IMR-90 (cell line): ENCODE measurements at regions not wholly inside any gene's neighbourhood (a gene's known extent, or its start where the extent isn't known, plus 50 kb on each side); places are given as distances from the start of the nearest gene placed in this dataset.

Source experiments
- ATAC-seq: fragments of 200-7000 bp; cut with Tn5 transposase; 2 replicates; pipeline ENCODE4 v1.9.1; 2020; ENCODE audit warnings: low read depth, mild to moderate bottlenecking, moderate library complexity
- BruUV-seq: library from RNA; stranded (reverse); fragments of 400-500 nt; replicated peaks from 2 replicates; lab custom pipeline; 2021; lab: Mats Ljungman, UMichigan
- CTCF ChIA-PET: fragments of 300-600 bp; formaldehyde crosslinking; extraction: SDS; loops from one replicate; lab custom pipeline; 2021; ENCODE audit warnings: antibody characterized with exemption; lab: Yijun Ruan, JAX
- POLR2A ChIA-PET: fragments of 300-600 bp; sonication (Branson Sonifier 250); formaldehyde crosslinking; loops from one replicate; lab custom pipeline; 2022; ENCODE audit warnings: antibody characterized with exemption; ENCODE audit not compliant: unreplicated experiment; lab: Charles Lee
- DNase-seq: peaks from one replicate; pipeline ENCODE4 v3.0.0; 2013
- H2AFZ ChIP-seq: replicated peaks from 2 replicates; pipeline ENCODE3; 2013; ENCODE audit warnings: low read length, mild to moderate bottlenecking; ENCODE audit not compliant: poor library complexity
- H2AK5ac ChIP-seq: 2 replicates; pipeline ENCODE4 v1.6.1; 2013; ENCODE audit warnings: low read depth, low read length, inconsistent platforms
- H2AK9ac ChIP-seq: replicated peaks from 2 replicates; pipeline ENCODE3; 2013; ENCODE audit warnings: mild to moderate bottlenecking, low read depth, low read length, moderate library complexity; ENCODE audit not compliant: poor library complexity
- H2BK120ac ChIP-seq: 2 replicates; pipeline ENCODE4 v1.6.1; 2013; ENCODE audit warnings: low read depth, low read length, inconsistent platforms
- H2BK15ac ChIP-seq: 3 replicates; pipeline ENCODE4 v1.6.1; 2013; ENCODE audit warnings: low read depth, low read length, inconsistent platforms
- H2BK20ac ChIP-seq: 2 replicates; pipeline ENCODE4 v1.6.1; 2013; ENCODE audit warnings: low read depth, mild to moderate bottlenecking, inconsistent platforms, low read length, moderate library complexity
- H2BK5ac ChIP-seq: 2 replicates; pipeline ENCODE4 v1.6.1; 2013; ENCODE audit warnings: mild to moderate bottlenecking, low read depth, low read length, inconsistent platforms; ENCODE audit not compliant: poor library complexity, severe bottlenecking
- H3K14ac ChIP-seq: replicated peaks from 2 replicates; pipeline ENCODE4 v1.6.1; 2013; ENCODE audit warnings: low read depth, low read length, inconsistent platforms
- H3K18ac ChIP-seq: 2 replicates; pipeline ENCODE4 v1.6.1; 2013; ENCODE audit warnings: low read depth, low read length, control low read depth
- H3K23ac ChIP-seq: 2 replicates; pipeline ENCODE4 v1.6.1; 2013; ENCODE audit warnings: low read depth, low read length, inconsistent platforms
- H3K27ac ChIP-seq: 2 replicates; pipeline ENCODE4 v1.5.1; 2013; ENCODE audit warnings: mild to moderate bottlenecking, control low read depth, low read length; ENCODE audit not compliant: insufficient read depth
- H3K27me3 ChIP-seq: 2 replicates; pipeline ENCODE4 v1.6.1; 2013; ENCODE audit warnings: low read length; ENCODE audit not compliant: control insufficient read depth, insufficient read depth
- H3K36me3 ChIP-seq: 2 replicates; pipeline ENCODE4 v1.6.1; 2013; ENCODE audit warnings: low read length, mixed read lengths; ENCODE audit not compliant: control insufficient read depth, insufficient read depth
- H3K4ac ChIP-seq: 2 replicates; pipeline ENCODE4 v1.6.1; 2013; ENCODE audit warnings: low read depth, low read length, inconsistent platforms
- H3K4me1 ChIP-seq: 2 replicates; pipeline ENCODE4 v1.6.1; 2013; ENCODE audit warnings: low read length, mixed read lengths; ENCODE audit not compliant: control insufficient read depth, insufficient read depth
- H3K4me2 ChIP-seq: 2 replicates; pipeline ENCODE4 v1.6.1; 2013; ENCODE audit warnings: low read depth, mild to moderate bottlenecking, control low read depth, low read length, moderate library complexity
- H3K4me3 ChIP-seq: 2 replicates; pipeline ENCODE4 v1.5.1; 2013; ENCODE audit warnings: low read depth, mild to moderate bottlenecking, control low read depth, low read length, moderate library complexity; ENCODE audit not compliant: insufficient read depth
- H3K56ac ChIP-seq: 2 replicates; pipeline ENCODE4 v1.6.1; 2013; ENCODE audit warnings: low read length, inconsistent platforms; ENCODE audit not compliant: insufficient read depth; ENCODE audit errors: extremely low read depth
- H3K79me1 ChIP-seq, 2 experiments: 2 replicates each; pipeline ENCODE4 v1.6.1; 2013; ENCODE audit warnings: low read length in 2 of 2, inconsistent platforms in 1 of 2, low read depth in 1 of 2
- H3K9ac ChIP-seq: 2 replicates; pipeline ENCODE4 v1.6.1; 2013; ENCODE audit warnings: low read depth, low read length, control low read depth
- H3K9me1 ChIP-seq: 2 replicates; pipeline ENCODE4 v1.6.1; 2013; ENCODE audit warnings: low read length, inconsistent platforms; ENCODE audit not compliant: insufficient read depth
- H3K9me3 ChIP-seq: 2 replicates; pipeline ENCODE4 v1.6.1; 2013; ENCODE audit warnings: low read length; ENCODE audit not compliant: control insufficient read depth, insufficient read depth
- H4K20me1 ChIP-seq: 2 replicates; pipeline ENCODE4 v1.6.1; 2013; ENCODE audit warnings: low read length, inconsistent platforms; ENCODE audit not compliant: insufficient read depth
- H4K5ac ChIP-seq: 2 replicates; pipeline ENCODE4 v1.6.1; 2013; ENCODE audit warnings: mild to moderate bottlenecking, low read depth, low read length, control low read depth
- H4K8ac ChIP-seq, 2 experiments: 2 replicates each; pipeline ENCODE4 v1.6.1; 2013; ENCODE audit warnings: low read depth in 2 of 2, low read length in 2 of 2, control low read depth in 1 of 2, inconsistent platforms in 1 of 2
- H4K91ac ChIP-seq: 2 replicates; pipeline ENCODE4 v1.6.1; 2013; ENCODE audit warnings: low read depth, low read length, inconsistent platforms; ENCODE audit not compliant: insufficient read depth
- BHLHE40 ChIP-seq: fragments of 150-350 bp; IDR thresholded peaks from 2 replicates; pipeline ENCODE4 v1.6.1; 2016; ENCODE audit warnings: mild to moderate bottlenecking, low read depth, low read length
- CEBPB ChIP-seq: IDR thresholded peaks from 2 replicates; pipeline ENCODE4 v1.6.1; 2012; ENCODE audit warnings: low read depth, low read length, improper control_type of control experiment
- CHD1 ChIP-seq: IDR thresholded peaks from 2 replicates; pipeline ENCODE4 v1.6.1; 2012; ENCODE audit warnings: low read depth, low read length, improper control_type of control experiment
- CTCF ChIP-seq: conservative IDR thresholded peaks from 2 replicates; pipeline ENCODE4 v1.5.1; 2012; ENCODE audit warnings: mild to moderate bottlenecking, low read depth, low read length, improper control_type of control experiment
- ELK1 ChIP-seq: fragments of 150-350 bp; IDR thresholded peaks from 2 replicates; pipeline ENCODE4 v1.6.1; 2016; ENCODE audit warnings: low read depth, mild to moderate bottlenecking, low read length, moderate library complexity, borderline replicate concordance
- FOS ChIP-seq: fragments of 150-350 bp; IDR thresholded peaks from 2 replicates; pipeline ENCODE4 v1.6.1; 2016; ENCODE audit warnings: low read depth, low read length
- MAFK ChIP-seq: IDR thresholded peaks from 2 replicates; pipeline ENCODE4 v1.6.1; 2012; ENCODE audit warnings: low read depth, low read length, improper control_type of control experiment
- MAZ ChIP-seq: IDR thresholded peaks from 2 replicates; pipeline ENCODE4 v1.6.1; 2012; ENCODE audit warnings: low read depth, mild to moderate bottlenecking, low read length, improper control_type of control experiment, moderate library complexity, borderline replicate concordance
- MXI1 ChIP-seq: IDR thresholded peaks from 2 replicates; pipeline ENCODE4 v1.6.1; 2012; ENCODE audit warnings: low read depth, mild to moderate bottlenecking, low read length, moderate library complexity, borderline replicate concordance
- NFE2L2 ChIP-seq: fragments of 150-350 bp; IDR thresholded peaks from 2 replicates; pipeline ENCODE4 v1.6.1; 2016; ENCODE audit warnings: low read depth, mild to moderate bottlenecking, low read length
- POLR2A ChIP-seq: IDR thresholded peaks from 2 replicates; pipeline ENCODE4 v1.6.1; 2012; ENCODE audit warnings: mild to moderate bottlenecking, low read depth, low read length
- RAD21 ChIP-seq: IDR thresholded peaks from 2 replicates; pipeline ENCODE4 v1.6.1; 2012; ENCODE audit warnings: low read length, improper control_type of control experiment
- RCOR1 ChIP-seq: IDR thresholded peaks from 2 replicates; pipeline ENCODE4 v1.6.1; 2012; ENCODE audit warnings: mild to moderate bottlenecking, low read length, improper control_type of control experiment; ENCODE audit not compliant: insufficient replicate concordance
- RFX5 ChIP-seq: IDR thresholded peaks from 2 replicates; pipeline ENCODE4 v1.8.0; 2012; ENCODE audit warnings: low read depth, mild to moderate bottlenecking, low read length, moderate library complexity
- SMC3 ChIP-seq: fragments of 150-350 bp; IDR thresholded peaks from 2 replicates; pipeline ENCODE4 v1.6.1; 2016; ENCODE audit warnings: low read depth, mild to moderate bottlenecking, antibody characterized with exemption, low read length, moderate library complexity
- USF2 ChIP-seq: fragments of 150-350 bp; IDR thresholded peaks from 2 replicates; pipeline ENCODE4 v1.6.1; 2017; ENCODE audit warnings: mild to moderate bottlenecking, antibody characterized with exemption, low read length, low read depth
- WGBS, 2 experiments: methylation state at CpG; one replicate each; pipeline versions ENCODE4 v1.1.5 to v1.1.7; 2013; ENCODE audit warnings: missing lambda C conversion rate in 2 of 2; ENCODE audit not compliant: insufficient read length in 1 of 2; ENCODE audit errors: extremely low coverage in 2 of 2; 5-methylcytosine and 5-hydroxymethylcytosine counted together
- dilution Hi-C: fragments of 300-500 bp; cut with HindIII; formaldehyde crosslinking; loops from one replicate; pipeline ENCODE4 v1.14.3; 2018; ENCODE audit warnings: low sequenced_read_pairs; ENCODE audit not compliant: unreplicated experiment
- in situ Hi-C: fragments of 300-500 bp; cut with MboI; formaldehyde crosslinking; loops from 3 replicates; pipeline ENCODE4 v1.14.3; 2019; ENCODE audit warnings: low sequenced_read_pairs, inconsistent platforms, mixed read lengths
- intact Hi-C: fragments of 100-400 bp; cut with micrococcal nuclease; formaldehyde crosslinking; loops from 2 replicates; pipeline ENCODE4 v1.10.0; 2022

GRCh38 chr2:194380011-194380410 lies 1277.0 kb upstream of the SLC39A10 start:
- ATAC-seq (no peak), DNase-seq (no peak)
- no peaks in the 10 kb centered on the region for H3K27me3 ChIP-seq
- no peak overlapping the region for H3K18ac ChIP-seq
- intact Hi-C loops, result no loop called here
- H3K27ac ChIP-seq, result no peak overlapping the region
- no peak overlapping the region for H3K14ac ChIP-seq
- H2BK15ac ChIP-seq, result no peak overlapping the region
- H3K23ac ChIP-seq, result no peak overlapping the region
- no peaks in the 10 kb centered on the region for H3K36me3 ChIP-seq
- H3K9ac ChIP-seq, result no peak overlapping the region
- H4K5ac ChIP-seq, result no peak overlapping the region
- H3K9me3 ChIP-seq, result peaks cover 2% of the 10 kb centered on the region
- H4K20me1 ChIP-seq, result no peaks in the 10 kb centered on the region
- H4K8ac ChIP-seq, result no peak overlapping the region
- ChIA-PET POLR2A (no interaction called here), CTCF (no interaction called here)
- in situ Hi-C loops, result no loop called here
- no peak overlapping the region for H2BK5ac ChIP-seq
- H3K4me1 ChIP-seq, result no peaks in the 10 kb centered on the region
- H2BK20ac ChIP-seq, result no peak overlapping the region
- no peaks in the 10 kb centered on the region for H3K79me1 ChIP-seq
- no peak overlapping the region for H2AK9ac ChIP-seq
- BruUV-seq, result no TSS peak
- no peak overlapping the region for H3K4me2 ChIP-seq
- H3K56ac ChIP-seq, result no peak overlapping the region
- H3K9me1 ChIP-seq, result no peaks in the 10 kb centered on the region
- WGBS, 2 experiments, result no CpG with 5 or more reads among the region's 1 CpG
- dilution Hi-C loops, result no loop called here
- H4K91ac ChIP-seq, result no peak overlapping the region
- no peak overlapping the region for H3K4me3 ChIP-seq
- no peak overlapping the region for H2AFZ ChIP-seq
- no peak for TF ChIP-seq RCOR1
- no peak for TF ChIP-seq CTCF
- no peak for TF ChIP-seq ELK1
- no peak for TF ChIP-seq MAFK
- TF ChIP-seq BHLHE40, result no peak
- no peak for TF ChIP-seq FOS
- no peak for TF ChIP-seq CEBPB
- TF ChIP-seq MAZ, result no peak
- no peak for TF ChIP-seq MXI1
- TF ChIP-seq NFE2L2, result no peak
- TF ChIP-seq RAD21, result no peak
- no peak for TF ChIP-seq POLR2A
- no peak for TF ChIP-seq SMC3
- no peak for TF ChIP-seq USF2
- no peak for TF ChIP-seq RFX5
- TF ChIP-seq CHD1, result no peak
- no peak overlapping the region for H3K4ac ChIP-seq
- H2AK5ac ChIP-seq, result no peak overlapping the region
- no peak overlapping the region for H2BK120ac ChIP-seq
